ENCODE measurements at regions not wholly inside any gene's neighbourhood (a gene's known extent, or its start where the extent isn't known, plus 50 kb on each side); places are given as distances from the start of the nearest gene placed in this dataset.
A peak's percentile ranks its signal among the peaks of the same experiment; 100 is the strongest.

- DNase-seq: peak; percentile 49
Observed at GRCh38 chr2:16615687-16616615, 49.7 kb downstream of the CYRIA start.

GRCh38 chr2:16615246-16615645, 50.4 kb downstream of the CYRIA start:
- no peak for DNase-seq

GRCh38 chr2:16614314-16614860, 51.2 kb downstream of the CYRIA start:
- DNase-seq: no peak

GRCh38 chr2:16613539-16614011, 52.1 kb downstream of the CYRIA start:
- no peak for DNase-seq

GRCh38 chr2:16612490-16612889, 53.1 kb downstream of the CYRIA start:
- no peak for DNase-seq

- DNase-seq: no peak
Observed at GRCh38 chr2:16609786-16610185, 55.8 kb downstream of the CYRIA start.

- DNase-seq: peak; percentile 93
Observed at GRCh38 chr2:16608661-16609643, 56.7 kb downstream of the CYRIA start.

GRCh38 chr2:16607301-16607700, 58.3 kb downstream of the CYRIA start:
- no peak for DNase-seq

GRCh38 chr2:16604236-16604635, 61.4 kb downstream of the CYRIA start:
- DNase-seq: no peak

GRCh38 chr2:16591370-16591933, 74.2 kb downstream of the CYRIA start:
- DNase-seq: no peak

GRCh38 chr2:16589465-16589864, 76.2 kb downstream of the CYRIA start:
- no peak for DNase-seq

- no peak for DNase-seq
Observed at GRCh38 chr2:16588565-16588964, 77.1 kb downstream of the CYRIA start.

GRCh38 chr2:16587601-16588000, 78.0 kb downstream of the CYRIA start:
- no peak for DNase-seq

GRCh38 chr2:16584824-16585540, 80.7 kb downstream of the CYRIA start:
- DNase-seq: no peak

- no peak for DNase-seq
Observed at GRCh38 chr2:16584084-16584483, 81.5 kb downstream of the CYRIA start.

GRCh38 chr2:16581241-16581640, 84.4 kb downstream of the CYRIA start:
- DNase-seq: no peak

- no peak for DNase-seq
Observed at GRCh38 chr2:16578081-16578480, 87.6 kb downstream of the CYRIA start.

GRCh38 chr2:16570516-16570915, 95.1 kb downstream of the CYRIA start:
- DNase-seq: no peak

GRCh38 chr2:16568998-16569784, 96.4 kb downstream of the CYRIA start:
- DNase-seq: no peak

- no peak for DNase-seq
Observed at GRCh38 chr2:16566701-16567100, 98.9 kb downstream of the CYRIA start.

GRCh38 chr2:16565481-16565880, 100.2 kb downstream of the CYRIA start:
- no peak for DNase-seq
